Smooth muscle cell of the brain vasculature (primary cell): ENCODE measurements at regions not wholly inside any gene's neighbourhood (a gene's known extent, or its start where the extent isn't known, plus 50 kb on each side); places are given as distances from the start of the nearest gene placed in this dataset.
"Not testable (repeated sequence)": the region's sequence is repeated elsewhere in the genome, so short reads cannot be mapped to it uniquely, and the experiment has no call there.

Experiments used
- DNase-seq: peaks from one replicate; pipeline ENCODE4 v3.0.0-alpha.2; 2012; ENCODE audit warnings: low read depth, low spot score

GRCh38 chr7:145795132-145795531 lies 321.5 kb upstream of the CNTNAP2 start:
- DNase-seq, result no peak

GRCh38 chr7:145784809-145785780 lies 331.5 kb upstream of the CNTNAP2 start:
- DNase-seq, result no peak

- not testable (repeated sequence) for DNase-seq
Measured at GRCh38 chr7:145781388-145781787, 335.2 kb upstream of the CNTNAP2 start.

GRCh38 chr7:145779140-145779539 lies 337.5 kb upstream of the CNTNAP2 start:
- no peak for DNase-seq

GRCh38 chr7:145774777-145775176 lies 341.8 kb upstream of the CNTNAP2 start:
- no peak for DNase-seq

GRCh38 chr7:145753004-145753403 lies 363.6 kb upstream of the CNTNAP2 start:
- no peak for DNase-seq

GRCh38 chr7:145737617-145738016 lies 379.0 kb upstream of the CNTNAP2 start:
- no peak for DNase-seq

GRCh38 chr7:145735061-145735460 lies 381.5 kb upstream of the CNTNAP2 start:
- DNase-seq, result no peak

- no peak for DNase-seq
Measured at GRCh38 chr7:145732521-145732920, 384.1 kb upstream of the CNTNAP2 start.

GRCh38 chr7:145729691-145730090 lies 386.9 kb upstream of the CNTNAP2 start:
- DNase-seq, result no peak

GRCh38 chr7:145718129-145718528 lies 398.5 kb upstream of the CNTNAP2 start:
- no peak for DNase-seq

GRCh38 chr7:145700488-145700887 lies 416.1 kb upstream of the CNTNAP2 start:
- DNase-seq, result no peak

GRCh38 chr7:145698526-145699262 lies 417.9 kb upstream of the CNTNAP2 start:
- DNase-seq, result no peak

- DNase-seq, result not testable (repeated sequence)
Measured at GRCh38 chr7:145697412-145698107, 419.0 kb upstream of the CNTNAP2 start.

GRCh38 chr7:145696071-145696470 lies 420.5 kb upstream of the CNTNAP2 start:
- DNase-seq, result no peak

GRCh38 chr7:145692237-145692950 lies 424.2 kb upstream of the CNTNAP2 start:
- no peak for DNase-seq

- DNase-seq, result no peak
Measured at GRCh38 chr7:145691377-145691914, 425.2 kb upstream of the CNTNAP2 start.

- DNase-seq, result no peak
Measured at GRCh38 chr7:145681646-145682045, 435.0 kb upstream of the CNTNAP2 start.

GRCh38 chr7:145681159-145681558 lies 435.4 kb upstream of the CNTNAP2 start:
- no peak for DNase-seq

- DNase-seq, result no peak
Measured at GRCh38 chr7:145665499-145666258, 450.9 kb upstream of the CNTNAP2 start.
